NCI-H128 (cell line): ENCODE measurements at regions not wholly inside any gene's neighbourhood (a gene's known extent, or its start where the extent isn't known, plus 50 kb on each side); places are given as distances from the start of the nearest gene placed in this dataset.

ENCODE experiments used
- DNase-seq: peaks from one replicate; lab custom pipeline; 2025; ENCODE audit not compliant: unreplicated experiment; lab: John Stamatoyannopoulos, UW

GRCh38 chr6:19643713-19644112 lies 193.5 kb upstream of the ID4 start:
- DNase-seq = no peak

GRCh38 chr6:19655744-19656143 lies 181.4 kb upstream of the ID4 start:
- DNase-seq = no peak

DNA sequence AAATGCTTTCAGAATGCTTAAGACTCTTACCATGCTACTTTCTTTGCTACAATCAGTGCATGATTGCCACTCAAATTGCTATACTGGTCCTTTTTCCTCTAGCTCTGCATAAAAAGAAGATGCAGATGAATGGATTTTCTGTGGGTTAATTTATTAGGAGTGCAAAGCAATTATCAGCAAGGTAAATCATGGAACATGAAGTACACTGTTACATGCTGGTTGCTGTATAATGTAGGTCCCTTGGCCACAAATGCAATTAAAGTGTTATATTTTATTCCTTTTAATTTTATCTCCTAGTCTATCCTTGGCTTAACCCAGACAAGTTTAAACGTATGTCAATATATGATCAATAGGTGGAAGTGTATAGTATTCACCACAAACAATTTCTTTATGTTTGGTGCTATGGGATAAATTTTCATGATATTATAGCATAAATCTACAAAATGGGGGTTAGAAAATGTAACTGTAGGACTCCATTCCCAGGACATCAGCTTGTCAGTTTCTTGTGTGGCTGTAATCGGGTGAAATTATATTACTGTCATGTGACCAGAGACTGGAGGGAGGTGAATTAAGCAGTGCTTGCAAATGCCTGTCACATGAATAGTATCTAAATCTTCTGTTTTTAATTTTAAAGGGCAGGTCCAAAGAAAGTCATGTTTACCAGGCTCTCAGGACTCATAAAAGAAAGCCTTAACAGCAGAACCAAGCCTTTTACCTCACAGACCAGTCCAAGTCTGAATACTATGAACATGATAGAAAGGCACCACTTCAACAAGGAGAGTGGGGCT lies 176.9 kb upstream of the ID4 start:
- no peak for DNase-seq

GRCh38 chr6:19662911-19663310 lies 174.3 kb upstream of the ID4 start:
- no peak for DNase-seq

GRCh38 chr6:19663479-19663878 lies 173.7 kb upstream of the ID4 start:
- DNase-seq = no peak

DNA sequence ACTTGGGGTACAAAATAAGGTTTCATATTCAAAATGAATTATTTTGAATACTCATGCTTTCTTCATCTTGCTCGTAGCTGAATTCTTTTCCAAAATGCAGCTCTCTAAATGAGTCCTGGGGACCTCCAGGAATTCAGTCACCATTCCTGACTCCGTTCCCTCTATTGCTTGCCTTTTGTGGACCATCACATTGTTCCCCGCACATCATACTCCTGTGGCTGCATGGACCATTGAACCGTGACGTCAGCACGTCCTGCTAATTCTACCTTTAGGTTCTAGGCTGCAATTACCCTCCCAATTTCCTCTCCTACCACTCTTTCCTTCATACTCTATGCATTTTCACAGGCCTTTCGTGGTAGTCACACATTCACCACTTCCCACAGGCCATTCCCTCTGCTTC lies 173.1 kb upstream of the ID4 start:
- DNase-seq = no peak

GRCh38 chr6:19664878-19665612 lies 172.1 kb upstream of the ID4 start:
- DNase-seq = no peak

DNA sequence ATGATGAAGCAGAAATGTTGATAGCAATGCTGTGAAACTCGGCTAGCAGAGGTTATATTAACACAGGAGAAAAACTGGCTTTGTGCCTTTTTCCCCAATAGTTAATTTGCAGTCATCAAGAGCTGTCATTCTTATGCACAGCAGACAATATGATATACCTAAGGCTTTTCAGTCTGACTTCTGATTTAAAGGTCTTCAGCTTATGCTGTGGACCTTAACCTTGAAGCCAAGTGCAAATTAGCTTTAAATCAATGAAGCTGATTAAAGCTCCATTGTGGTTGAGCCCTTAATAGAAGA lies 171.6 kb upstream of the ID4 start:
- no peak for DNase-seq

DNA sequence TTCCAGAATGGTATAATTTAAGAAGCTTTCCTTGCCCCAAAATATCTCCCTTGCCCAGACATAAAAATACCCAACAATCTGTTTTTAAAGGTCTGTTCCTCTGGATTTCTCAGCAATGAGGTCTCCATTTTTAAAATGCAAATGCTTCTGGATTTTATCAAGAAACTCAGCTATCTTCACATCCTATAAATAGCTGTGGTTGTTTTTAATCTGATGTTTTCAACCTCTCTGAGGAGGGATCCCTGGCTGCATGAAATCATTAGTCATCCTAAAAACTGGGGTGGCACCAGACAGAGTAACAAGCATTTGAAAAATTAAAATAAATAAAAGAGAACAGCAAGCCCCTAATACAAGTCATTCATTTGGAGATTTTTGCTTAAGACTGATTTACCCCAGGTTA lies 168.5 kb upstream of the ID4 start:
- no peak for DNase-seq

DNA sequence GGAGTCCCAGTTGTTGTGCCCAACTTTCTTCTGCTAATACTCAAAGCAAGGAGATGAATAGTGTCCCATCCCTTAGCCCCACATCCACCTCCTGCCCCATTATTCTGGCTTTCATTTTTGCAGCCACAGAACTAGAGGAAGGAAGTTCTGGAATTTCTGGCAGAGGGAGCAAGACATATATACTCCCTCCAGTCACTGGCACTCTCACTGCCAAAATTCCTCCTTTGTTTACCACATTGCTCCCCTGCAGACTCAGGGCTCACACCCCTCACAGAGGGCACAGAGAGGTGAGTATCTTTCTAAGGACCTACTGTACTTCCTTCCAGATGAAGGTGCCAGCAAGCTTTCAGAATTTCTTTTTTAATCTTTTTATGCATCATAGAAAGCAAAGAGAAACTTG lies 168.0 kb upstream of the ID4 start:
- no peak for DNase-seq

DNA sequence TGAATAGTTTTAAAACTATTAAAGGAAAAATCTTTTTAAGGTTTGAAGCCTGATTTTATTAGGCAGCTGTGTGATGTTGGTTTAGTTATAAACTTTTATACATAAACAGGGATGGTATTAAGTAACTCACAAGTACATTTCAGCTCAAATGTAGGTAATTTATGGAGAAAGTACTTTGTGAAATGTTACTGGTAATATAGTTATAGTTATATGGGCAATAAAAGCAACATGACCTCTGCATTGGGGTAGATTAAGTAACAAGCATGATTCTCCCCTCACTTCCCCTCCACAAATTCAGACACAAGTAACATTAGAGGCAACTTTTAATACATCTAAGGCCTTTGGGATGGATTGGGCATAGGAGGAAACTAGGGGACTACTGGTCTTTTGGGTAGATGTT lies 154.3 kb upstream of the ID4 start:
- no peak for DNase-seq

DNA sequence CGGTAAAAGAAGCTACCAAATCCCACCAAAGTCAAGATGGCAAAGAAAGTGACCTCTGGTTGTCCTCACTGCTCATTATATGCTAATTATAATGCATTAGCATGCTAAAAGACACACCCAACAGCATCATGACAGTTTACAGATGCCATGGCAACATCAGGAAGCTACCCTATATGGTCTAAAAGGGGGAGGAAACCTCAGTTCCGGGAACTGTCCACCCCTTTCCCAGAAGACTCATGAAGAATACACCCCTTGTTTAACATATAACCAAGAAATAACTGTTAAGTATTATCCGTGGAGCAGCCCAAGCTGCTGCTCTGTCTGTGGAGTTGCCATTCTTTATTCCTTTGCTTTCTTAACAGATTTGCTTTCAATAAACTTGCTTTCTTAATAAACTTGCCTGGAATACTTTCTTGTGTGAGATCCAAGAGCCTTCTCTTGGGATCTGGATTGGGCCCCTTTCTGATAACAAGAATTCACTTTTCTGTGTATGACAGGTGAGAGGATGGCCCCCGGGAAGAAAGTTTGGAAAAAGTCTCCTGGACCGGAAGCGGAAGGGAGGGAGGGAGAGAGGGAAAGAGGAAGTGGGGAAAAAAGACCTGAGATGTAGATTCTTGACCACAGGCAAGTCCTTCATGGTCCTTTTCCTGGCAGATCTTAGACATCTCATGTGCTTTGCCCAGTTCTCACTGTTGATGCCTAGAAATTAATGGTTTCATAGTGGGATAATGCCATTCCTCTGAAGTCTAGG lies 146.7 kb upstream of the ID4 start:
- DNase-seq = no peak

- DNase-seq = no peak
Observed at GRCh38 chr6:19691465-19692167, 145.6 kb upstream of the ID4 start.

- DNase-seq = no peak
Observed at GRCh38 chr6:19692506-19693298, 144.5 kb upstream of the ID4 start.

GRCh38 chr6:19694697-19695096 lies 142.5 kb upstream of the ID4 start:
- no peak for DNase-seq

DNA sequence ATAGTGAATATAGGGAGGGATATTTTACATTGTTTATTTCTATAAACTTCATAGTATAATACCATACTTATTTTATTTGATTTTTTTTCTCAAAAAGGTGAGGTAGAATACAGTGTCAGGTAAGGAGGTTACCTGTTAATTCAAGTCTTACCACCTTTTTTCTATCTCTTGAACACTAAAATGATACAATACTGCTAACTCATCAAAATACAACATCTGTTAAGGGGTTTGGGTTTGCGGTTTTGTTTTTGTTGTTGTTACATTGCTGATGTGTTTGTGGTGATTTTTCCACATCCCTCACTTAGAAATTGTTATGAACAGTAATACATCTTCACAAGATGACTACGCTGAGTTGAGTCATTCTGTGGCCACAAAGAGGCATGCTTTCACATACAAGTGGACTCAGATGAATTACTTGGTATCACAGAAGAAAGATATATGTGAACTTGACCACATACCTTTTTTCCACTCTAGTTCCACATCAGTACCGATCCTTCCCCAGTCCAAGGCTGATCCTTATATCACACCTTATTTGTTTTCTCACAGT lies 139.4 kb upstream of the ID4 start:
- no peak for DNase-seq

DNA sequence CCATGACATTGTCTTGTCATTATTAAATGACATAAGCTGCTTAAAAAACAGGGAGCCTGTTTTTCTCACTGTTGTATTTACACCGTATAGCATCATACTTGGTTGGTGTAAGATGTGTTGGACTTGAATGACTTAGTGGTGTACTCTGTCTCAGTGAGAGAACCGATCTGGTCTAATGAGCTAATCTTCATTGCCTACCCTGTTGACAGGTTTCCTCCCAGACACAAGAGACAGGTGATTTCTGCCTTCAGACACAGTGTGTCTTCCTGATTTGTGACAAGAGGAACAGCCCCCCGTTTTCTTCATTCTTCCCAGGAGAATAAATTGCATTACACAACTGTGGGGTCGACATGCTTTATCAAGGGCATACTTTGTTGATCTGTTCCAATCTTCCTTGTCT lies 137.2 kb upstream of the ID4 start:
- DNase-seq = no peak

DNA sequence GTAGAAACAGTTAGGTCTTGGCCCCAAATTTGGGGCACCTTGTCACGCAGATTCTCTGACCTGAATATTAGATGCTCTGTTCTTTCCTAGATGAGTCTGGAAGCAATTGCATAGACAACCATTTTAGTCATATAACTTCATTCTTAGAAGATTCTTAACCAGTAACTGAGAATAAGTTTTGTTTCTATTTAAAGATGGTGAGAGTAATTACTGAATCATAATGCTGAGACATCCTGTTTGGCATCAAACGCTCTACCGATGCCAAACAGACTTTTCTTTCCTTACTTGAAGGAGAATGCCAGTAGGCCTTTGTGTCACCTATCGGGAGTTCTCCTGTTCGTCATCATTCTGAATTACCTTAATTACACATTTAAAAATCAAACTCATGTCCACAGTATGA lies 131.6 kb upstream of the ID4 start:
- no peak for DNase-seq

DNA sequence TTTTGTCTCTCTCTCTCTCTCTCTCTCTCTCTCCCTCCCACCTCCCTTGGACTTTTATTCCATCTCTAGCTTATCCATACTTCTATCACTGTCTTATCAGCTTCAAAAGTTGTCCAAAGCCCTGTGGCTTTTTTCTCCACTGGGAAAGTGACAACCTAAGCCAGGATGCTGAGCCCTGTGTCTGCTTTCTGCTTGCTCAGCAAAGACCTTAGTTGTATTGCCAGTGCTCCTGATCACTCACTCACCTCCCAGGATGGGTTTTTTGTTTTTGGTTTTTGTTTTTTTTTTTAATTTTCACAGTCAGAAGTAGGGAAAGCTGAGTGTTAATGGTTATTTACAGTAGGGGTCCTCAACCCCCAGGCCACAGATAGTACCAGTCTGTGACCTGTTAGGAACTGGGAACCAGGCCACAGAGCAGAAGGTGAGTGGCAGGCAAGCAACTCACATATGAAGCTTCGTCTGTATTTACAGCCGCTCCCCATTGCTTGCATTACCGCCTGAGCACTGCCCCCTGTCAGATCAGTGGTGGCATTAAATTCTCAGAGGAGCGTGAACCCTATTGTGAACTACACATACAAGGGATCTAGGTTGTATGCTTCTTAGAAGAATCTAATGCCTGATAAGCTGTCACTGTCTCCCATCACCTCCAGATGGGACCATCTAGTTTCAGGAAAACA lies 125.0 kb upstream of the ID4 start:
- no peak for DNase-seq

GRCh38 chr6:19712998-19713397 lies 124.2 kb upstream of the ID4 start:
- DNase-seq = no peak
